Fibroblast of the conjunctiva (primary cell): ENCODE measurements at regions not wholly inside any gene's neighbourhood (a gene's known extent, or its start where the extent isn't known, plus 50 kb on each side); places are given as distances from the start of the nearest gene placed in this dataset.

Source experiments
- DNase-seq: peaks from one replicate; pipeline ENCODE4 v3.0.0-alpha.2; 2010; ENCODE audit warnings: low read depth

DNA sequence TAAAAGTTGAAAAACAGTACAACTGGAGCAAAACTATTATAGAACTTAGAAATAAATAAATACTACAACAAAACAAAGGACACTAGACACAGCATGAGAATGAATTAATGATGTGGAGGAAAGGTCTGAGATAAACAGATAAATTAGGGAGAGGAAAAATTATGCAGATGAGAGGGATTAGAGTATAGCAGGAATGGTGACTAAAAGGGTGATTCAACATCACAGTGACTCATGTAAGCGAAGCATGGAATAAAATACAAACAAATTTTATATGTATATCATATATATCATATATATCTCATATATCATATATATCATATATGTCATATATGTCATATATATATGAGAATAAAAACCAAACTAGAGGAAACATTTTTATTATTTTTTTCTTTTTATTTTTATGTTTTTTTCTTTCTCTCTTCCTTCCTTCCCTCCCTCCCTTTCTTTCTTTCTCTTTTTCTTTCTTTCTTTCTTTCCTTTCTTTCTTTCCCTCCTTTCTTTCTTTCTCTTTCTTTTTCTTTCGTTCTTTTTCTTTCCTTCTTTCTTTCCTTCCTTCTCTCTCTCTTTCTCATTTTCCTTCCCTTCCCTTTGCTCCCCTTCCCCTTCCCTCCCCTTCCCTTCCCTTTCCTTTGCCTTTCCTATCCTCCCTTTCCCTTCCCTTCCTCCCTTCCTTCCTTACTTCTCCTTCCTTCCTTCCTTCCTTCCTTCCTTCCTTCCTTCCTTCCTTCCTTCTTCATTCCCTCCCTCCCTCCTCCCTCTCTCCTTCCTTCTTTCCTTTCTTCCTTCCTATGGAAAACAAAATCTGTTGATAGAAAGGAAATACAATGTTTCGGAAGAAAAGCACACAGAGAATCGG lies 1014.6 kb downstream of the GRIK2 start:
- no peak for DNase-seq

DNA sequence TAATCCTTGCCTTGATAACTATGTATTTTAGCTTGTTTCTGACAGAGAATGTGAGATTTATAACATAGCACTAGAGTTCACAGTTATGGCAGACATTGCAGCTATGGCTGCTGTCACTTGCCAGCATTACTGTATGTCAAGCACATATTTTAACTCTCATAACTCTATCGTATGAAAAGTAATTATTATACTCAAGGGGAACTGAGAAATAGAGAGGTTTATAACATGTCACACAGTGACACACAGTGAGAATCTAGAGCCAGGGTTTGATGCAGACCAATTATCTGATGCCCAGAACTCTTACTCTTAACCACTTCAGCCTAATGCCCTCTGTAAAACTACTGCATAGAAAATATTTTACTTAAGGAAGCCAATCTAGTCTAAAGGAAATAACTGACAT lies 1012.4 kb downstream of the GRIK2 start:
- no peak for DNase-seq

DNA sequence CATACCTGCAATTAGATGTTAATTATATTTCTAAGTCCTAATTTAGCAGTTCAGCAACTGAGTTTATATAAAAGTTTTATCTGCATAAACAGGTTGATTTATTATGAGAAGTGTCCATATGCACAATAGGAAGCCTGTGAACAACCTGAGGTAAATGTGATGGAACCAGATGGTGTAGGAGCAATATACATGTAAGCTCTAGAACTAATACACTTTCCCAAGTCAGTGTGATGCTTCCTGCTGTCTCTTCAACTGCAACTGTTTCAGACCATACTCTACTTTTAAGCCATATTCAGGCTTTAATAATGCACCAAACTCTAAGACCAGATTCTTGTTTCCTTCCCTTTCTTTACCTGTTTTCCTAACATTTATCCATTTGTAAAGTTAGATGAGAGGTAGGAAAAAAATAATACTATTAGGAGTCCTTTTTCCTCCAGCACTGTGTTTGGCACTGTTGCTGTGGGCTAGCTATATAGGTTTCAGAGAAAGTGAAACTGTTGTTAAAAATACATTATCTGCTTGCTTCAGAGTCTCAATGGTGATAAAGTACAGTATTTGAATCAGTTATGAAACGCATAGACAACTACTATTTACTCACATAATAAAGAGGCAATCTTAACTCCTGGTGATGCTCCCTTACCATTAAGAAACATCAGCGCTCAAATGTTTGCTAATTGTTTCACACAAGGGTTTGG lies 1009.3 kb downstream of the GRIK2 start:
- no peak for DNase-seq

DNA sequence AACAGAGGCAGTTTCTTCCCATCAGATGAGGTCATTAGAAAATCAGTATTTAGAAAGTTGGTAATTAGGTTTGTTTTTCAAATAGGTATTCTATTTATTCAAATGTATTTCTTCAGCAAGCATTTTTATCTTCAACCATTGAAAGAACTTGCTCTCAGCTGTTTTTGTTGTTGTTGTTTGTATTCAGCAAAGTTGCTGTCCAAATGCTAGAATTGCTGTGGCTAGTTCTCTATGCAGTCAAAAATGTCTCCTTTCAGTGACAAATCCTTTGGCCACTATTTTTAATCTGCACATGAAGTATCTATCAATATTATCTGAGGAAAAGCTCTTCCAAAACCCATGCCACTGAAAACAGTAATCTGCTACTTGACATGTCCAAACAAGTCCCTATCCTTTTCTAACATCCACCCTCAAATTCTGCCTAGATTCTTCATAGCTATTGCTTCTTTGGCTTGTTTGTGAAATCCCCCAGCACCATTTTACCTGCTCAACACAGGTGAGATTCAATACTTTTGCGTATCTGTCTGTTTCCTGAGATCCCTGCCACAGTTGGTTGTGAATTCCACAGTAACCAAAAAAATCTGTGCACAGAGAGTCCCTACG lies 1005.4 kb downstream of the GRIK2 start:
- DNase-seq = no peak

DNA sequence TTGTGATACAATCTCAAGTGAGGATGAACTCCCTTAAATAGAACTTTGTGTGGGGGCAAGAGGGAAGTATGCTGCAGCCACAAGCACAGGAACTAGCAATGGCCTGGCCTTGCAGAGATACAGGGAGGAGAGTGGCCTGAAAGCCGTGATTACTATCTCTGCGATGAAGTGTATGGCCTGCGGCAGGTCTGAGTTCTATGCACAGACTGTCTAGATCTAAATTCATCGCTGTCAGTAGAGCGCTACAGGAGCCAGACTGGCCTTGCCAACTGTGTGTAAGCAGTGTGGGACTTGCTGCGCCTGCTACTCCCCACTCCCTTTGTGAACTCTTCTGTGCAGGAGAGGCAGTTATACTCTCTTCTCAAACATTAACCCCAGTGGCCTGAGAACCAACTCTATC lies 997.0 kb downstream of the GRIK2 start:
- no peak for DNase-seq

DNA sequence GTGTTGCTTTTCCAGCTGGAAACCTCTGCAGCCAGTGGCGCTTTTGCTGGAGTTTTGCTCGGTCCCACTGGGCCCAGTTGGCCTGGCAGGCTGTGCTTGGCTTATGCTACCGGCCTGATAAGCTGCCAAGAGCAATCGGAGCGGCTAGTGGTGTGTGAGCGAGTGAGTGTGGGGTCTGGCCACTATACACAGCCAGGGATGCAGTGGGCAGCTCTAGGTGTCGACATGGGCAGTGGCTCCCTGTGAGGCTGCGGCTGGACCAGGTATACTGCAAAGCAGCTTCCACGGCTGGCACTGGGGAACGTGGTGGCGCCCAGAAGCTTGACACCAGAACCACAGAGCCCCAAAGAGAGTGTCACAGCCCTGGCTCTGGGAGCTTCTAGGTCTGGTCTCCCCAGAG lies 996.5 kb downstream of the GRIK2 start:
- DNase-seq = no peak

DNA sequence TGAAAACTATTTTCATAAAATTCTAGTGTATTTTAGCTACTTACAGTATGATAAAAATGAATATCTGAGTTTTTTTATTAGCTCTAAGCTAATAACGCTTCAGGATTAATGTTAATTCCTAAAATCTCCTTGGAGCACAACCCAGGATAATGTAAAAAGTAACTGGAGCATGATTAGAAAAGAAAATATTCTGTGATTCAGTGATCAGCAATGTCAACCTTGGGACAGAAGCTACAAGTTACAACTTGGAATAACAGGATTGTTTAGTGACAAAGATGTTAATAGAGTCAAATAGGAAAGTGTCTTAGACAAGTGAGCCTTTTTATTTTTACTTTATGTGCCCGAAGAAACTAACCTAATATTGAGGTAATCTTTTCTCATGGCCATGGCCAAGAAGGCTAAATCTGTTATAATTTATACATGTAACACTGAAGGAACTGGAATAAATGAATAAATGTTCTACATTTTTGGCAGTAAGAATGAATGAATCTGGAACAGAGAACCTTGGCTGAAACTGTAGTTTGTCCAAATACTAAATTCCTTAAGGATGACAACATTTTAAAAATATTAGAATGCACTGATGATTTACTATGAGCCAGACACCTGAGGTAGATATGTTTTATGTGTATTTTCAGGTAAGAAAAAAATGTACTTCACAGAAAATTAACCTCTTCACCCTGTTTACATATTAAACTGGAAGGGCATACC lies 994.0 kb downstream of the GRIK2 start:
- DNase-seq = no peak

DNA sequence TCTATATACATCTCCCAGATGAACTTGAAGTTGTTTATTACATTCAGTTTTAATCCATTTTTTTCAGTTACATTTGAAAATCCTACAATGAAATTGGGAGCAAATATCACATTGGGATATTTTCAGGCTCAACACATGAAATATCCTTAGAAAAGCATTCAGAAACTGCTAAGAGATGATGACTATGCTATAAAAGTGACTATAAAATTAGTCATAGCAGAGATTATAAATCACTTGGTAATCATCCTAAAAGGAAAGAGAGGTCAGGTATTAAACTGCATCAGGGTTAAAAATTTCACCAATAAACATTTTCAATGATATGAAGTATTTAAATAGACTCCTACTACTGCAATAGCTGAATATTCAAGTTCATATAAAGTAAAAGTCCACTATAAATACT lies 987.7 kb downstream of the GRIK2 start:
- no peak for DNase-seq

DNA sequence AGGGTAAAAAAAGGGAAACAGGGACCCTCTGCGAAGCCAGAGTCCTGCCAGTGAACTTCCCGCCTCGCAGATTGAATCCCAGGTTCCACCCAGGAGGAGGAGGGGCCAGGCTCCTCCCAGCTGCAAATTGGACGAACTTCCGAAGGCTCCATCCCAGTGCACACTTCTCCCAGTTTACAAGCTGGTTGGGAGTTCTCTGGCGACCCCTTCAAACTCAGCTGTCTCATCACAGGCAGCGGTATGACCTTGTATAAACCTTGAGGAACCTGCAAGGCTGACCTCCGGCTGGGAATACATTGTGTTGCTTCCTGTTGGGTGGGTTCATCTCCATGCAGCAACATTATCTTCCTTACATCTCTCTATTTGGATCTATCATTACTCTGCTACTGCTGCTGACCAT lies 962.7 kb downstream of the GRIK2 start:
- no peak for DNase-seq

DNA sequence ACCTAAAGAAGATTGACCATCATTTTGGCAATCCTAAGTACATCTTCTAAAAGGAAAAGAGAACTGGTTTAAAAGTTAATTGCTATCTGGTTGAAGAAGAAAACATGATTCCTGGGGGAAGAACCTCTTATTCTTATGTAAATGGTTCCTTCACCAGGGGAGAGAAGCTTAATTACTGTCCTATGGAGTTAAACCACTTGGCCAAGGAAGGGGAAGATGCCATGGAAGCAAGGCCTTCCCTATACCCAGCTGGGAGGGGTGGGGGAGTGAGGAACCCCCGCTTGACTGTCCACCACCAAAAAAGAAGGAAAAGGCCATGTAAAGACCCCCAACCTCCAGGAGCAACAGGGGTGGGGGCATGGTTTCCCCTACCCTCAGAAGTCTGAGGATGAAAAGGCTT lies 962.1 kb downstream of the GRIK2 start:
- no peak for DNase-seq

DNA sequence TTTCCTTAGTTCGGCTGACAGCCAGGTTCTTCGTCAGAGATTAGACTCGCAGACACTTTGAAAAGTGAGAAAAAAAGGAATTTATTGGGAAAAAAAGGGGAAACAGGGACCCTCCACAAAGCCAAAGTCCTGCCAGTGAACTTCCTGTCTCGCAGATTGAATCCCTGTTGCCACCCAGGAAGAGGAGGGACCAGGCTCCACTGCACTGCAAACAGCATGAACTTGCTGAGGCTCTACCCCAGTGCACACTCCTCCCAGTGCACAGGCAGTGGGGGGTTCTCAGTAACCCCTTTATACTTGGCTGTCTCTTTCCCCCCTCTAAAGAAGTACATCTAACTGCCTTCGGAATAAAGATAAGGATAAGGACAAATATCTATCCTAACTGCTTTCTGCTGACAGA lies 959.0 kb downstream of the GRIK2 start:
- DNase-seq = no peak

DNA sequence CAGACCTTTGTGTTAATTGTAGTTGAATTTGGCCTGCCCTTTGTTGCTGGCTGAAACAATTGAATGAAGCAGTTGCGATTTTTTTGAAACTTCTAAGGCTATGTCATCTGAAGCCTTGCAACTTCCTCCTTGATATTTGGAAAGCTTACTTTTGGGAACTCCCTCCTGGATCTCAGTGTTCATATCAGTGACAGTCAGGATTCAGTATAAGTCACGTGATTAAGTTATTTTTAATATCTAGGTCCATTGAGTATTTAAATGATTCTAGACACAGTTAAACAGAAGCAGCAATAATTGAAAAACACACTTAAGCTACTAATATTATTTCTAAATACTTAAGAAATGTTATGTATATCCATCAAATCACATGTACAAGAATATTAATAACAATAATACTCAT lies 951.3 kb downstream of the GRIK2 start:
- DNase-seq = no peak

DNA sequence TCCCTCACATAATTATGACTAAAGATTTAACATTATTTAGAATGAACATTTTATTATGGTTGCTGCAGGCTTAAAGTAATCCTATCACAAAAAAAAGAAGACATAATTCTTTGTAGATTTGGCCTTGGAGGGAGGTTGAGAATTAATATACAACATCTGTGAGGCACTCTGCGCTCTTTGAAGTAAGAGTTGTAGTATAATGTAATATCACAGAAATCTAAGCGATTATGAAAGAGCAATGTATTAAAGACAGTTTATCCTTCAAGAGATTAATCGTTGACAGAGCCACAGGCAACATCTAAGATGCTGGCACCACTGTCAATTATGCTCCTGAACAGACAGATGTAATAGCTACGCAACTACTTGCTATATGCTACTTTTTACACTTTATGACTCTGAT lies 946.8 kb downstream of the GRIK2 start:
- no peak for DNase-seq

DNA sequence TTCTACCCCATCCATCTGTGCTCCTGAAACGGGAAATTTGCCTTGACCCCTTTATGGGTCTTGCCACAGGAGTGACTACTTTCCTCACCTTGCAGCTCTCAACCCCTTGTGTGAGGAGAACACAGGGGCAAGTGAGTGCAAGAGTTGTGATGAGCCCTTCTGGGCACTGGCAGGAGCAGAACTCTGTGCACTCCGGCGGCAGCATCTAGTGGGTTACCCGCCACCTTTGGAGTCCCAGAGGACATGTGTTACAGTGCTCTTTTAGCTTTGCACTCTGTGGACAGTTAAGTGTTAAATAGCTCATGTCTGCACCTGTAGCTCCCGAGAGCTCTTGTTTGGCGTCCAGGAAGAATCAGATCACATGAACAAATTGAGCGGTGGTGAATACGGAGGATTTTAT lies 940.2 kb downstream of the GRIK2 start:
- DNase-seq = no peak

DNA sequence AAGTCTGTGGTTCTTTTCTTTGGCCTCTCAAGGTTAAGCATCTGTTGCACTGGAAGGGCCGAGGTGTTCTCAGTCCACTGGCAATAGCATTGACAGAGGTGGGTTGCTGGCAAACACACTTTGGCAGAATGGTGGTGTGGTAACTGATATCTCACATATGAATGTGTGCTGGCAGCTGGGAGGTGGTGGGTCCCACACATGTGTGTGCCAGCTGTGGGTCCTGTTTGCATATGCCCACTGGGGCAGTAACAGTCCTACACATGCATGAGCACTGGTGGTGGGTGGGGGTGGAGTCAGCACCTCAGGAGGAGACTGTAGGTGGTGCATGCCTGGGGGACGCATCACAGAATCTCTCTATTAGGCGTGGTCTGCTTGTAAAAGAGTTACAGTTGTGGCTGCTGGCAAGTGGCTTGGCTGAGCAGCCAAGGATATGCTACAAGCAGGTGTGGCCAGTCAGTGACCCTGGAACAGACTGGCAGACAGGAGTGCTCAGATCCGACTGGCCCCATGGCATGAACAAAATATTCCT lies 934.3 kb downstream of the GRIK2 start:
- no peak for DNase-seq

DNA sequence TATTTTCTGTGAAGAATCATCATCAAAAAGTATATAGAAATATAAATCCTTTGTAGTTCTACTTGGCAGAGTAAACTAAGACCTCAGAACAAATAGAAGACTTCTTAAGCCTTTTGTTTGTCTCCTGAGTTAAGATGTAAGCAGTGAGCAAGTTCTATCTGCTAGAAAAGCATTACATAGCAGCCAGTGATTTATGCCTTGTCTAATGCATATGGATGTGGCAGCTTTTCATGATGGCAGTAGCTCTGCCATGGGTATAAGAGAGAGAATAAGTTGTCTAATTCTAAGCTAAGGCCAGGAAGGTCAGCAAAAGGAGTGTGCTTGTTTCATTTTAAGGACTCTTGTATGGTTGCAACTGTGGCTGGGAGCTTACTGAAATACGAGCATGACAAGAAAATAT lies 920.2 kb downstream of the GRIK2 start:
- no peak for DNase-seq

DNA sequence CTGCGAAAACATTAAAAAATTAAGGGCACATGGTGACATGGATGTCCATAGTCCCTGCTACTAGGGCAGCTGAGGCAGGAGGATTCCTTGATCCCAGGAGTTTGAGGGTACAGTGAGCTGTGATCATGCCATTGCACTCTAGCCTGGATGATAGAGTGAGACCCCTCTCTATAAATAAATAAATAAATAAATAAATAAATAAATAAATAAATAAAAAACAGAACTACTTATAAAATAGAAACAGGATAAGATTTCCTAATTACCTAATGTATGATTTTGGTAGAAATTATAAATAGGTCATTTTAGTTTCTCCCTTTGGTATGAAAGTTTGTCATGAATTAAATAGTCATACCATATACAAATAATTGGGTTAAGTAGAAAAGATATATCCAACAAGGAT lies 916.2 kb downstream of the GRIK2 start:
- DNase-seq = no peak

DNA sequence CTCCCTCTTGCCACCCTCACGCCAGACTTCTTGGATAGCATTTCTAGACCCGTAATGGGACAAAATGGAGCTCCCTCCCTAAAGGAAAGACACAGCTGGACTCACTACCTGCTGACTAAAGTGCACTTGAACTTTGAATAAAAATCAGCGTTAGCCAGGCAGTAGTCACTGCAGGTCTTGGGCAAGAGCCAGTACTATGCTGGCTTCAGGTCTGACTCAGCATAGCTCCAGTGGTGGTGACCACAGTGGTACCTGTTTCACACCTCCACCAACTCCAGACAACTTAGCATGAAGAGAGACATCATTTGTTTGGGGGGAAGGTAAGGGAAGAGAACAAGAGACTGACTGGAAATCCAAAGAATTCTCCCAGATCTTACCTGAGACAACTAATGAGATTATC lies 906.8 kb downstream of the GRIK2 start:
- no peak for DNase-seq

DNA sequence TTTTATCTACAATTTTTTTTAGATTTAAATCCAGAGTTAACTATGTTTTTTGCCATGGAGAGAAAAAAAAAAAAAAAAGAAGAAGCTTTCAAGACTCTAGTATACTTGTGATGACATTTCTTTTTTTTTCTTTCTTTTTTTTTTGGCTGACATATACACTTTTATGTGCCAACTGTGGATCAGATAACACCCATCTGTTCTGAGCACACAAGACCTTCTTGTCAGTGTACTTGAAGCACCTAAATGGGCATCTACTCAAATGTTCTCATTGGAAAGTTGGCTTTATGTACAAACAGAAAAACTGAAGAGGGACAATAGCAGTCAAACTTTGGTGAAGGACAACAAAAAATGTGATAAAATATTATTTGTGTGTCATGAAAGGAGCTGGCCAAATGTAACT lies 904.5 kb downstream of the GRIK2 start:
- DNase-seq = no peak
